Activated naive CD8-positive, alpha-beta T cell treated with anti-CD3 and anti-CD28 coated beads, Interleukin-2, amount 50 U/mL, for 24 hours (primary cell): ENCODE measurements at regions not wholly inside any gene's neighbourhood (a gene's known extent, or its start where the extent isn't known, plus 50 kb on each side); places are given as distances from the start of the nearest gene placed in this dataset.
"Not testable (repeated sequence)": the region's sequence is repeated elsewhere in the genome, so short reads cannot be mapped to it uniquely, and the experiment has no call there.

Experiments
- ATAC-seq: fragments of 150-1000 bp; cut with Tn5 transposase; one replicate; pipeline ENCODE4 v1.10.0; 2021
- DNase-seq: peaks from one replicate; pipeline ENCODE4 v3.0.0; 2021
- H3K27ac Mint-ChIP-seq: one replicate; pipeline ENCODE4 v1.8.0; 2021; ENCODE audit warnings: mild to moderate bottlenecking, mixed read lengths
- H3K27me3 Mint-ChIP-seq: one replicate; pipeline ENCODE4 v1.8.0; 2021; ENCODE audit warnings: mixed read lengths
- H3K36me3 Mint-ChIP-seq: one replicate; pipeline ENCODE4 v1.8.0; 2021; ENCODE audit warnings: low read depth, mixed read lengths
- H3K4me1 Mint-ChIP-seq: one replicate; pipeline ENCODE4 v1.8.0; 2021; ENCODE audit warnings: mixed read lengths
- H3K4me3 Mint-ChIP-seq: one replicate; pipeline ENCODE4 v1.8.0; 2021; ENCODE audit warnings: mild to moderate bottlenecking, moderate library complexity, mixed read lengths
- H3K9me3 Mint-ChIP-seq: one replicate; pipeline ENCODE4 v1.8.0; 2021; ENCODE audit warnings: mixed read lengths

DNA sequence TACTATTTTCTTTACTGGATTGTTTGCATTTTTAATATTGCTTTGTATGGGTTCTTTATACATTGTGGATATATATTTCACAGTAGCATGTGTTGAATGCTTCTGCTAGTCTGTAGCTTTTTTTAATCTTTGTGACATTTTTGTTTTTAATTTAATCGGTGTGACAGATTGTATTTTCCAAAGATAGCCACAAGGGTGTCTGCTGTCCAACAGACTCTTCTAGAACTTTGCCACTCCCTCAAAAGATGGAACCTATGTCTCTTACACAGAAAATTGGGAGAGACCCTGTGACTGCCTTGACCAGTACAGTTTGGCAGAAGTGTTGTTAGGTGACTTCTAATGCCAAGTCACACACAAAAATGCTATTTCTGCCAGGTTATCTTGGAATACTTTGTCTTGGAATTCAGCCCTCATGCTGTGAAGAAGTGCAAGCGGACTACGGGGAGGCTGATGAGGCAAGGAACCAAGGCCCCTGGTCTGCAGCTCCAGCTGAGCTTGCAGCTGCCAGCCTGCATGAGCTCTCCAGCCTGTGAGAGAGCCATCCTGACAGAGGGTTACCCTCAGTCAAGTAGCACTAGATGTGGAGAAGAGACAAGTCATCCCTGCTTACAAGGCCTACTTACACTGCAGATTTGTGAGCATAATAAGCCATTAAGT is 110.8 kb downstream of the TDRD15 start:
- no peak for DNase-seq
- H3K27me3 Mint-ChIP-seq, result no peaks in the 10 kb centered on the region
- no peak overlapping the region for H3K27ac Mint-ChIP-seq
- no peak overlapping the region for H3K4me3 Mint-ChIP-seq
- ATAC-seq, result no peak
- H3K9me3 Mint-ChIP-seq, result no peaks in the 10 kb centered on the region
- no peaks in the 10 kb centered on the region for H3K4me1 Mint-ChIP-seq
- no peaks in the 10 kb centered on the region for H3K36me3 Mint-ChIP-seq

DNA sequence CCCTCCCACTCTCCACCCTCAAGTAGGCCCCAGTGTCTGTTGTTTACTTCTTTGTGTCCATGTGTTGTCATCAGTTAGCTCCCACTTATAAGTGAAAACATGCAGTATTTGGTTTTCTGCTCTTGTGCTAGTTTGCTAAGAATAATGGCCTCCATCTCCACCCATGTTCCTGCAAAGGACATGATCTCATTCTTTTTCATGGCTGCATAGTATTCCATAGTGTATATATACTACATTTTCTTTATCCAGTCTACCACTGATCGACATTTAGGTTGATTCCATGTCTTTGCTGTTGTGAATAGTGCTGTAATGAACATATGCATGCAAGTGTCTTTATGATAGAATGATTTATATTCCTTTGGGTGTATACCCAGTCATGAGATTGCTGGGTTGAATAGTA is 116.0 kb downstream of the TDRD15 start:
- H3K27me3 Mint-ChIP-seq, H3K36me3 Mint-ChIP-seq, ATAC-seq, DNase-seq, H3K4me1 Mint-ChIP-seq, H3K4me3 Mint-ChIP-seq, H3K27ac Mint-ChIP-seq: not testable (repeated sequence)
- H3K9me3 Mint-ChIP-seq, result peaks cover 17% of the 10 kb centered on the region

DNA sequence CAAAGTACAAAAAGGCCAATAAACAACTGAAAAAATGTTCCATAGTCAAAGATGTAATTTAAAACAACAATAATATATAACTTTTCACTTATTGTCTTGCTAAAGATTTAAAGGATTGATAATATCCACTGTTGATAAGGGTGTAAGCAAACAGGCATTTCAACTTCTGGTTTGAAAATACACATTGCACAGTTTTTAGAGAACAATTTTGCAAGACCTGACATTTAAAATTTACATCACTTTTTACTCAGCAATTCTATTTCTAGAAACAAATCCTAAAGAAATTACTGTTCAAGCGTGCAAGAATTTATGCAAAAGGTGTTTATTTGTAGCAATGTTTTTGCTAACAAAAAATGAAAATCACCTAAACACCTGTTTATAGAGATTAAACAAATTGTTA is 120.4 kb downstream of the TDRD15 start:
- H3K27me3 Mint-ChIP-seq, result no peaks in the 10 kb centered on the region
- H3K36me3 Mint-ChIP-seq, result no peaks in the 10 kb centered on the region
- no peaks in the 10 kb centered on the region for H3K4me1 Mint-ChIP-seq
- H3K4me3 Mint-ChIP-seq, result no peak overlapping the region
- no peak overlapping the region for H3K27ac Mint-ChIP-seq
- no peak for ATAC-seq
- peaks cover 17% of the 10 kb centered on the region for H3K9me3 Mint-ChIP-seq
- DNase-seq, result no peak

DNA sequence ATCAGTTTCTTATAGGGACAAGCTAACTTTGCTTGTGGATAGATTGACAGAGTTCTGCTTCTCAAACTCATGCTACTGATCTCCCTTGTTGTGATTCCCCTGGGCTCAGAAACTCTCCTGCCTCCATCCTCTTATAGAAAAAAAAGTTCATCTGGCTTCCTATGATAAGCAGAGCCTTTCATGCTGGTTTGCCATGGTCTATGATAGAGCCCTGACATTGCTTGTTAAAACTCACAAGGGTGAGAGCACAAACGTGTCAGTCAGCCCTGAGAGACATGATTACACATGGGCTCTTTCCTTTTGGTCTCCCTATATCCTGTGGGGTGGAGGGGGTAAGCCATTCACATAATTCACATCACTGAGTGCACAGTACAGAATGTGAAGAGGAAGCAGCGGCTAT is 121.8 kb downstream of the TDRD15 start:
- no peak for ATAC-seq
- no peak for DNase-seq
- H3K4me1 Mint-ChIP-seq, result no peaks in the 10 kb centered on the region
- H3K27me3 Mint-ChIP-seq, result no peaks in the 10 kb centered on the region
- H3K27ac Mint-ChIP-seq, result no peak overlapping the region
- no peaks in the 10 kb centered on the region for H3K36me3 Mint-ChIP-seq
- H3K9me3 Mint-ChIP-seq, result peaks cover 9% of the 10 kb centered on the region
- no peak overlapping the region for H3K4me3 Mint-ChIP-seq

DNA sequence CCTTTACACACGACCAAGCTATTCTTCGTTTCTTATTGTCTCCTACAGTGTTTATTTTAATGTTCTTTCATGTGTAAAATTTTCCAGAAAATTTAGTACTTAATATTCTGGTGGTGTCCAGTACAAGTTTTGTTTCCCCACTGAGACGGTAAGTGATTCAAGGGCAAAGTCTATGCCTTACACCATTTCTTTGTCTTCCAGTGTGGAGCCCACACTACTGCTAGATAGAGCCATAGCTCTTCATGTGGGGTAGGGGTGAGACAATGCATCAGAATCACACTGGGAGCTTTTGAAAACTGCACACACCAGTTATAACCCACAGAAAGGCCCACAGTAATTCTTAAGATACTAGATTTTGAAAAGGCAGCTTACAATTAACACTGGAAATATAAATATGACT is 125.6 kb downstream of the TDRD15 start:
- H3K9me3 Mint-ChIP-seq, result no peaks in the 10 kb centered on the region
- no peaks in the 10 kb centered on the region for H3K36me3 Mint-ChIP-seq
- H3K4me3 Mint-ChIP-seq, result no peak overlapping the region
- no peaks in the 10 kb centered on the region for H3K4me1 Mint-ChIP-seq
- ATAC-seq, result no peak
- no peak for DNase-seq
- no peaks in the 10 kb centered on the region for H3K27me3 Mint-ChIP-seq
- no peak overlapping the region for H3K27ac Mint-ChIP-seq

DNA sequence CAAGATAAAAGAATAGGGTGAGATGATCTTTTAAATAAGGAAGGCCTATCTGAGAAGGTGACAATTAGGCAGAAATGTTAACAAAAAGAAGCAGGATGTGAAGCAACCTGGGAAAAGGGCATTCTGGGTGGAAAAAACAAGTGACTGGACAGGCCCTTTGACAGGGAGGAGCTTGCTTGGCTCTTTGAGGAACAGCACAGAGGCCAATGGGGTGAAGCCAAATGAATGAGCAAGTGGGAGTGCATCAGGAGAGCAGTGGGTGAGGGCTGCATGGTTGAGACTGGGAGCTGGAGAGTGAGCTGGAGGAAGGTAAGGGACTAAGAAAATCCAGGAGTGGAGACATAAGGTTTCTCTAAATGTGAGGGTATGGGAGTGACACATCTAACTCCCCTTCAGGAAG is 126.9 kb downstream of the TDRD15 start:
- Mint-ChIP-seq H3K9me3 (no peaks in the 10 kb centered on the region), H3K27ac (no peak overlapping the region), H3K4me1 (no peaks in the 10 kb centered on the region), H3K27me3 (no peaks in the 10 kb centered on the region), H3K36me3 (no peaks in the 10 kb centered on the region), H3K4me3 (no peak overlapping the region)
- DNase-seq, result no peak
- no peak for ATAC-seq

DNA sequence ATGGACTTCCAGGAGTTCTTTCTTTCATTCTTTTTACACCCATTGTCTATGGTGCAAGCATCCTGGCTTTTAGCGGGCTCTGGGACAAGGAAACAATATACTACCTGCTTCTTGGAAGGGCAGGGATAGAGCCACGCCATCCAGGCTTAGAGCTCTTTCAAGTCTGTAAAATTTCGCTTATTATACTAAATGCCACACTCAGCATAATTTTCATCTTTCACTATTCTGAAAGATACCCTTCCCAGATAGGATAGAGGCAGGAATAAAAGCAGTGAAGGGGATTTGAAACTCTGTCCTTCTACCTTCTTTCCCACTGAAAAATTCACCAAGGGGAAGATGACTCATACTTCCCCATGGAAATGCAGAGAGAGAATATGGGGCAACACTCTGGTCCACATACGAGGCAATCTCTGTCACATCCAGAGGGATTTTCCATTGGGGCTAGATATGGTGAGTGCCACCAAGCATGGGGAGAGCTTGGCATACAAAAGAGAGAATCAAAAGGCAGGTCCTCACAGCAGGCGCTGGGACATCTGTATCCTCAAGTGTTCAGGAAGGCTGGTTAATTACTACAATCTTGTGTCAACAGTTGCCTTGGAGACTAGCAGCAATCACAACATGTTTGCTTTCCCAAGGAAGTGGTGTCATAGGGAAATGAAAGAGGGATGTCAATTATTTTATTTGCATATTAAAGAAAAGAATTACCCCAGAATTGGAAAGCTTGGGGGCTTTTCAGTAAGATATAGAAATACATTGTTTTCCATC is 127.6 kb downstream of the TDRD15 start:
- DNase-seq, result no peak
- Mint-ChIP-seq H3K4me3 (no peak overlapping the region), H3K27me3 (no peaks in the 10 kb centered on the region), H3K36me3 (no peaks in the 10 kb centered on the region), H3K9me3 (no peaks in the 10 kb centered on the region), H3K27ac (no peak overlapping the region), H3K4me1 (no peaks in the 10 kb centered on the region)
- ATAC-seq, result no peak

DNA sequence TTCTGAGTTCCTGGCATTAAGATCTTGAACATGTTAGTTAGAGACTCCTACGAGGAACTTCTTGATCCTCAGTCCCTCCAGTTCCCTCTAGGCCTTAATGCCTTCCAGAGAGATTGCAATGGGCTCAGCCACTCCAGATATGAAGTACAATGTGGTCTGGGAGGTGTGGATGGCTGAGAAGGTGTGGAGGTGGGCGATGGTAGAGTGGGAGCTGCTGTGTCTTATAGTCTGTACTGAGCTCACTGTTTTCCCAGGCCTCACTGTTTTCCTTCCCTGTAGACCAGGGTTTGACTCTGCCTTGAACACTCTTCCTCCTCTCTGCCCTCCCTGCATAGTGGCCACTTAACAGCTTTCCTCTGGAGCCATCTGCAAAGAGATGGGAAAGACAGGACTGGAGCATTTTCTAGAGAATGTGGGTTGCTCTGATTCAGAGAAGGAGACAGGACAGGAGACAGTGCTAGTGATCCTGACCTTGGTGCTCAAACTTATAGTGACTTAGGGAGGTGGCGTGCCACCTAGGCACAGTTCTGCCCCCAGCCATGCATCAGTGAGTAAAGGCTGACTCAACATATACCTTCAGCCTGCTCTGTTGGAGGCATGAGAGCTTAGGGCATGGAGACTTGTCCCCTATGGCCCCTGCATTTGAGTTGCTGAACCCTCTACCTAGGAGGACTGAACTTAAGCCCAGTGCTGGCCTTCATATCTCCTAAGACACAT is 129.7 kb downstream of the TDRD15 start:
- Mint-ChIP-seq H3K27me3 (no peaks in the 10 kb centered on the region), H3K36me3 (no peaks in the 10 kb centered on the region), H3K4me1 (no peaks in the 10 kb centered on the region), H3K4me3 (no peak overlapping the region), H3K9me3 (no peaks in the 10 kb centered on the region), H3K27ac (no peak overlapping the region)
- DNase-seq, result no peak
- no peak for ATAC-seq

DNA sequence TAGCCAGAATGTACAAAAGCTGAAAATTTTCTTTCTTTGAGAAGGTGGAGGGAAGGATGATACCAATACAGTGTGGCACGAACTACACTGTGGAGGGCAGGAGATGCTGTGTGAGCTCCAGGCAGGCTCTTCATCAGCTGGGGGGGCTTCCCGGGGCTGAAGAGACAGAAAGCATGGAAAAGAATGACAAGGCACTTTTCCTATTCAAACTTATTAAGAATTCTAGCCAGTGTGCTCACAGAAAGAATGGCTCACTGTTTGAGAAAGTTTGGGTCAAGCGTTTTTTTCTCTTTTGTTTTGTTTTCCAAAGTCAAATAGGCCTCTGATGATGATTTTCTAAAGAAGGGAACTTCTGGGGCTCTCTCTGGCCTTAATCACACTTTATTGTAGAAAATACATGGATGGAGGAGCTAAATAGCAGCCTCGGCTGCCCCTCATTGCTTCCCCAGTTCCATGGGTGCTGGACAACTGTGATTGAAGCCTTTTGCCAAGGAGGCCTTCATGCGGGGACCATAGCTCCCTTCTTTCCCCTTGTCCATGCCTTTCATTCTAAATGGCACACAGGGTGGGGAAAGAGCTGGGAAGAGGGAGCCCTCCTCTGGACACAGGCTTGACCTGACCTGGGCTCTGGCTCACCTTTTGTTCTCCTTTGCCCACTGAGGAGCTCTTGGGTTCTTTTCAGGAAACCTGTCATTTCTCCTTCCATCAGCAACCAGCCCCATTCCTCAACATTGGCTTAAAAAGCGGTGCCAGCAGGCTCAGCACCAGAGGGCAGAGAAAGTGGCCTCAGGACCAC is 130.6 kb downstream of the TDRD15 start:
- DNase-seq (no peak), ATAC-seq (no peak)
- Mint-ChIP-seq H3K36me3 (no peaks in the 10 kb centered on the region), H3K4me3 (no peak overlapping the region), H3K9me3 (no peaks in the 10 kb centered on the region), H3K27ac (no peak overlapping the region), H3K27me3 (no peaks in the 10 kb centered on the region), H3K4me1 (no peaks in the 10 kb centered on the region)

DNA sequence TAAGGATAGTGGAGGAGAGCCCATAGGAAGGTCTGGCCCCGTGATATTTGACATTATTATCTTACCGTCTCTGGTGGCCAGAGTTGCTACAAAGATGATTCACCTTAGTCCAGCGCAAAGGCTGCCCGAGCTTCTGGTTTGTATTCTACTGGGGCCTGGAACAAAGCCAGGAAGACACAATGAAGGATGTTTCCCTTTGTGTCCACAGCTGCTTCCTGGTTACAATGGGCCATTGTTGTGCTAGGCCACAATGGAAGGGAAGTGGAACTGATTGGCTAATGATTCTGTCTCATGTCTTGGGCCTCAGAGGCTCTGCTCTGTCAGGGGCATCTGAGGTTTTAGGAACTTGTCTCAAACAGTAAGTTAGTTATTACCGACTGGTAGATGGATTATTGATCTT is 132.2 kb downstream of the TDRD15 start:
- Mint-ChIP-seq H3K36me3 (no peaks in the 10 kb centered on the region), H3K27ac (no peak overlapping the region), H3K4me3 (no peak overlapping the region), H3K9me3 (no peaks in the 10 kb centered on the region), H3K4me1 (no peaks in the 10 kb centered on the region), H3K27me3 (no peaks in the 10 kb centered on the region)
- DNase-seq, result no peak
- no peak for ATAC-seq

DNA sequence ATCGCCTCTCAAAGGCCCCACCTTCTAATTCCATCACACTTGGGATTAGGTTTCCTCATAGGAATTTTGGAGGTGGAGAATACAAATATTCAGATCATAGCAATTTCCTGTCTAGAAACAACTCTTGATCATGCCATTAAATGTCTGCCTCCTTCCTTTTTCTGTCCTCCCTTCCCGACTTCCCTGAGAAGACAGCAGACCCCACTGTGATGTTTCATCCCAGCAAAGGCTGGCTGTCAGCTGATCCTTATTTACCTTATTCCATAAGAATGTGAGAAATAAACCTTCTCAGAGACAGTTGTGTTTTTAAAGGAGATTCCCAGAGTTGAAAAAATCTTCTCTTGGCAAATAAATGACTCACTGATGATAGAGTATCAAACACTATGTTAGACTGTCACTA is 133.9 kb downstream of the TDRD15 start:
- no peak for ATAC-seq
- no peaks in the 10 kb centered on the region for H3K36me3 Mint-ChIP-seq

DNA sequence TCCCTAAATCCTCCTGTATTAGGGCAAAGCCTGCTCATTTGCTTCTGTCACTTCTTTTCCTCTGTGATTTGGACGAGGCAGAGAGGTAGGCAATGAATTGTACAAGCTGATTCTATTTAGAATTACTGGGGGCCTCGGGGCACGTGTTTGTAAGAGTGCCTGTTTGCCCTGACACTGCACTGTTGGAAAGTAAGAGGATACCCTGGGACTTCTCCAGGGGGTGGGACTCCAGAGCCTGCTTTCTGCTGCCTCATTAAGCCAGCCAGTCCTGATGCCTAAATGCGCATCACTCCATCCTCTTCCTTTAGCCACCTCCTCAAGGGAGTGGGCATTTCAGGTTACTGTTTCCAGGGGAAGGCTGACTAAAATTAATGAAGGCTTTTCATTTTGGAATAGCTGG is 134.3 kb downstream of the TDRD15 start:
- Mint-ChIP-seq H3K9me3 (no peaks in the 10 kb centered on the region), H3K36me3 (no peaks in the 10 kb centered on the region), H3K27me3 (no peaks in the 10 kb centered on the region), H3K4me3 (no peak overlapping the region), H3K4me1 (no peaks in the 10 kb centered on the region), H3K27ac (no peak overlapping the region)
- DNase-seq (no peak), ATAC-seq (no peak)

More for the DNA sequence above, 133.9 kb downstream of the TDRD15 start:
- H3K27ac Mint-ChIP-seq, result no peak overlapping the region
- H3K27me3 Mint-ChIP-seq, result no peaks in the 10 kb centered on the region
- H3K9me3 Mint-ChIP-seq, result no peaks in the 10 kb centered on the region
- DNase-seq, result no peak
- no peaks in the 10 kb centered on the region for H3K4me1 Mint-ChIP-seq
- no peak overlapping the region for H3K4me3 Mint-ChIP-seq

DNA sequence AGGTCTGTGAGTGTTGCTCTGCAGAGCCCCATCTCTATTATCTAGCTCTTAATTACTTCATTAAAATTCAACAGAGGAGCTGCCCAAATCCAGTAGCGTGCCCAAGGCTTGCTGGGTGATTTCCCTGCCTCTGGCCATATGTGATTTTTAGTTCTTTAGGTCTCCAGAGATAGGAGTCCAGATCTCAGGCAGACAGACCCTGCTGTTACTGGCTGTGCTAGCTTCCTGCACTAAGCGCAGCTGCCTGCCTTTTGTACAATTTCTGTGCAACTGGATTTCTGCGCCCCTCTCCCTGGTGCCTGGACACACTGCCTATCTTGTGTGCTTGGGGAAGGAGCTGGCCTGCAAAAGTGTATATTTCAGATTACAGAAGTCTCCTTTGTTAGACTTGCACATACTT is 136.5 kb downstream of the TDRD15 start:
- DNase-seq (no peak), ATAC-seq (no peak)
- Mint-ChIP-seq H3K4me1 (no peaks in the 10 kb centered on the region), H3K4me3 (no peak overlapping the region), H3K27me3 (no peaks in the 10 kb centered on the region), H3K36me3 (no peaks in the 10 kb centered on the region), H3K9me3 (no peaks in the 10 kb centered on the region), H3K27ac (no peak overlapping the region)

DNA sequence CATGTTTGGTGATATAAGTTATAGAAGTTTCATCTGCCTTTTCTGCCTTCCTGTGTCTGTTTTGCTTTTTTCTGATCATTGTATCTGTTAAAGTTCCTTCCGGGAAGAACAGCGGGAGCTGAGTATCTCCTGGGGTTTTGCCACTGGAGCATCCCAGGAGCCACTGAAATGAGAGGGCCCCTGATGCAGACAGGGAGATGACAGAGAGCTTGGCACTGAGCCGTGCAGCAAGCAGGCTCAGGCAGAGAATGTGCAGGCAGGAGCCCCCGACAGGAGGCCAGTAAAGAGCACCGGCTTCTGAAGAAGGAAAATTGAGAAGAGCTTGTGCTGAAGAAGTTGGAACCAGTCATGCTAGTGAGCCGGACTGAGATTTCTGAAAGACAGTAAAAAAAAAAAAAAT is 137.8 kb downstream of the TDRD15 start:
- Mint-ChIP-seq H3K4me1 (no peaks in the 10 kb centered on the region), H3K27me3 (no peaks in the 10 kb centered on the region), H3K36me3 (no peaks in the 10 kb centered on the region), H3K4me3 (no peak overlapping the region), H3K27ac (no peak overlapping the region), H3K9me3 (no peaks in the 10 kb centered on the region)
- ATAC-seq (no peak), DNase-seq (no peak)
